Transverse colon (tissue), 4 donors: ENCODE measurements at regions not wholly inside any gene's neighbourhood (a gene's known extent, or its start where the extent isn't known, plus 50 kb on each side); places are given as distances from the start of the nearest gene placed in this dataset.
"Not testable (repeated sequence)": the region's sequence is repeated elsewhere in the genome, so short reads cannot be mapped to it uniquely, and the experiment has no call there.

Source experiments
- DNase-seq: peaks from one replicate; pipeline ENCODE4 v3.0.0-alpha.2; 2019
- H3K27ac ChIP-seq, 4 donors: fragments of 200-600 bp; sonication (generic); 2 replicates each; pipeline ENCODE4 v1.5.1; 2016 to 2018; ENCODE audit warnings: inconsistent platforms in 4 of 4
- H3K27me3 ChIP-seq: fragments of 200-600 bp; sonication (generic); 2 replicates; pipeline ENCODE4 v1.5.1; 2017; ENCODE audit warnings: inconsistent platforms
- H3K36me3 ChIP-seq, 4 donors: fragments of 200-600 bp; sonication (generic); 2 replicates each; pipeline ENCODE4 v1.5.1; 2017 to 2019; ENCODE audit warnings: inconsistent platforms in 4 of 4
- H3K4me1 ChIP-seq, 4 donors: fragments of 200-600 bp; sonication (generic); 2 replicates each; pipeline ENCODE4 v1.5.1; 2017 to 2020; ENCODE audit warnings: inconsistent platforms in 4 of 4
- H3K4me3 ChIP-seq, 4 donors: fragments of 200-600 bp; sonication (generic); 1 replicate in 1 of 4; 2 replicates in 3 of 4; pipeline versions ENCODE4 v1.5.1 to v1.6.1; 2017 to 2019; ENCODE audit warnings: inconsistent platforms in 4 of 4
- H3K9me3 ChIP-seq, 2 donors: fragments of 200-600 bp; sonication (generic); 2 replicates each; pipeline ENCODE4 v1.5.1; 2017 to 2019; ENCODE audit warnings: inconsistent platforms in 2 of 2
- CTCF ChIP-seq, 5 experiments: fragments of 200-600 bp in 3 of 5; fragments of 450-650 bp in 2 of 5; sonication (generic) in 3 of 5; IDR thresholded peaks; 1 replicate in 2 of 5; 2 replicates in 3 of 5; pipeline ENCODE4 v1.5.1; 2016 to 2017; ENCODE audit warnings: antibody characterized with exemption in 5 of 5, inconsistent platforms in 3 of 5, mild to moderate bottlenecking in 2 of 5, moderate library complexity in 1 of 5
- EP300 ChIP-seq: sonication (generic); formaldehyde crosslinking; IDR thresholded peaks from one replicate; pipeline ENCODE4 v1.6.1; 2017; ENCODE audit warnings: antibody characterized with exemption, low read depth
- POLR2A ChIP-seq: fragments of 450-650 bp; IDR thresholded peaks from one replicate; pipeline ENCODE4 v1.6.1; 2016; ENCODE audit warnings: antibody characterized with exemption, mild to moderate bottlenecking, moderate library complexity
- POLR2AphosphoS5 ChIP-seq, 3 donors: sonication (generic); formaldehyde crosslinking; IDR thresholded peaks; one replicate each; pipeline ENCODE4 v1.6.1; 2016; ENCODE audit warnings: antibody characterized with exemption in 3 of 3
- WGBS, 2 donors: methylation state at CpG; one replicate each; pipeline ENCODE4 v1.1.5; 2018; ENCODE audit warnings: low coverage in 1 of 2; 5-methylcytosine and 5-hydroxymethylcytosine counted together
- in situ Hi-C, 4 donors: fragments of 200-750 bp; cut with MboI; loops; one replicate each; pipeline versions ENCODE4 v1.15.0 to v1.15.1; 2017; ENCODE audit warnings: low sequenced_read_pairs in 3 of 4, low pct_ligation_motif_present in 1 of 4, low pct_unique_long_range_greater_than_20kb in 1 of 4
- intact Hi-C: fragments of 100-400 bp; cut with DNase I; formaldehyde crosslinking; loops from one replicate; pipeline ENCODE4 v1.15.1; 2023; ENCODE audit warnings: low total_unique reads

DNA sequence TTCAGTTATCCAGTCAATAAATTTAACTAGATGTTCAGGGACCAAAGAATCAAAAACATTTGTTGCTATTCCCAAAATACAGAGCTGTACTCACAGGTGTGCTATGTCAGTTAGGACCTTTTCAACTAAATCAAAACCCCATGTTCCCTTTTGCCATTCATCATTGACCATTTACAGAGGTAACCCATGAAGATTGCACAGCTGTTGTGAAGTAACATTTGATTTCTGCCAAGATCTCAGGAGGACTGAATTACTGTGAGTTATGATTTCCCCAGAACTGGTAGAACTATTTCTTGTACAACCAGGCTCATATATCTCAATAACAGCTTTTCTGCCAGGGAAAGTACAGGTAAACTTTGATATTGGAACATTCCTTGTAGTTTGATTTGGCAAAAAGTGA, 131.1 kb upstream of the FIBIN start:
- Histone ChIP-seq H3K27me3 (no peaks in the 10 kb centered on the region), H3K4me3 (no peak overlapping the region), H3K4me1 (no peaks in the 10 kb centered on the region), H3K36me3 (no peaks in the 10 kb centered on the region), H3K27ac (no peak overlapping the region), H3K9me3 (no peaks in the 10 kb centered on the region)
- in situ Hi-C loops = no loop called here
- DNase-seq = no peak
- intact Hi-C loops = no loop called here
- no peak for TF ChIP-seq CTCF (IDR thresholded peaks at IDR 0.05)
- no peak for TF ChIP-seq POLR2AphosphoS5 (IDR thresholded peaks at IDR 0.05)
- no peak for TF ChIP-seq EP300
- TF ChIP-seq POLR2A = no peak

DNA sequence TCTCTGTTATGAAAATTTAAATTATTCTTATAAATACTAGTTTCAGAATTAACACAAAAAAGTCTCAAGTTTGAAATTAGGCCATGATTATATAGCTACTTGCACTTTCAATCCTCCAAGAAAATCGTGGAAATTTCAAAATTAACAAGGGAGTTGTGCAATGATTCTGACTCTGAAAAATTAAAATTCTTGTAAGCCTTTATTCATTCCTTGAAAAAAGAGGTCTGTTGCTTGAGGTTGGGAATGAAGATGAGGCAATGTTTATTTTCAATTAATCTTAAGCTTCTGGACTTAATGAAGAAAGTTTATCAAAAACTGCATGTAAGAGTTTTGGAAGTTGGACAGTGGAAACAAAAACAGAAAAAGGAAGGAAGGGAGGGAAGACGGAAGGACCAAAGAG, 128.2 kb upstream of the FIBIN start:
- in situ Hi-C loops = no loop called here
- Histone ChIP-seq H3K4me3 (no peak overlapping the region), H3K27ac (no peak overlapping the region), H3K4me1 (no peaks in the 10 kb centered on the region), H3K27me3 (no peaks in the 10 kb centered on the region), H3K9me3 (no peaks in the 10 kb centered on the region), H3K36me3 (no peaks in the 10 kb centered on the region)
- intact Hi-C loops = no loop called here
- DNase-seq = no peak
- TF ChIP-seq EP300 = no peak
- TF ChIP-seq CTCF (IDR thresholded peaks at IDR 0.05) = no peak
- no peak for TF ChIP-seq POLR2AphosphoS5 (IDR thresholded peaks at IDR 0.05)
- no peak for TF ChIP-seq POLR2A
- 65 to 70% methylated on average over 2 of the region's 2 CpGs for WGBS, 2 donors

DNA sequence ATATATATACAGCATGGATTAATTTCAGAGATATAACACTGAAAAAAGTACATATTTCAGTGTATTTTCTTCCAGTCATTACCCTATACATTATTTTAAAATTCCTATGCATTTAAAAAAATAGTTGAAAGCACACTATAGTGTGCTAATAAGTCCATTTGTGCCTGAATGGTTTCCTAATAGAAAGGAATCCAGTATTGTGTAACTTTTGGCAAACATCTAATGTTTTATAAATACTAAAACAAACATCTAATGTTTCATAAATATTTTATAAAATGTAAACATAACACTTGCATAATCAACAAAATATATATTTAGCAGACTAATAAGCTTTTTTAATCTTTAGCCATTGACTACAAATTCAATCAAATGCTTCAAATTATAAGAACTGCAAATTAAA, 126.6 kb upstream of the FIBIN start:
- intact Hi-C loops = no loop called here
- no peak overlapping the region for H3K27ac ChIP-seq

GRCh38 chr11:26878959-26879581, 114.8 kb upstream of the FIBIN start:
- no peaks in the 10 kb centered on the region for H3K9me3 ChIP-seq
- intact Hi-C loops = no loop called here
- TF ChIP-seq EP300 = no peak
- TF ChIP-seq CTCF (IDR thresholded peaks at IDR 0.05) = no peak
- no peak for TF ChIP-seq POLR2A
- TF ChIP-seq POLR2AphosphoS5 (IDR thresholded peaks at IDR 0.05) = no peak
- no peaks in the 10 kb centered on the region for H3K27me3 ChIP-seq
- H3K4me3 ChIP-seq = no peak overlapping the region
- in situ Hi-C loops = no loop called here
- H3K36me3 ChIP-seq = no peaks in the 10 kb centered on the region
- H3K4me1 ChIP-seq = no peaks in the 10 kb centered on the region
- WGBS, 2 donors = 50 to 72% methylated on average over 2 to 4 of the region's 4 CpGs
- no peak for DNase-seq
- H3K27ac ChIP-seq = no peak overlapping the region

More for the DNA sequence above, 126.6 kb upstream of the FIBIN start:
- H3K9me3 ChIP-seq = no peaks in the 10 kb centered on the region
- H3K27me3 ChIP-seq = no peaks in the 10 kb centered on the region
- no peak for DNase-seq
- no peaks in the 10 kb centered on the region for H3K4me1 ChIP-seq
- in situ Hi-C loops = no loop called here
- no peak for TF ChIP-seq EP300
- no peak for TF ChIP-seq POLR2A
- TF ChIP-seq CTCF (IDR thresholded peaks at IDR 0.05) = no peak
- TF ChIP-seq POLR2AphosphoS5 (IDR thresholded peaks at IDR 0.05) = no peak
- no peak overlapping the region for H3K4me3 ChIP-seq
- no peaks in the 10 kb centered on the region for H3K36me3 ChIP-seq

- H3K4me1 ChIP-seq, in situ Hi-C loops, DNase-seq, intact Hi-C loops, H3K36me3 ChIP-seq, H3K9me3 ChIP-seq, H3K27me3 ChIP-seq, H3K27ac ChIP-seq, H3K4me3 ChIP-seq: not testable (repeated sequence)
- WGBS, 2 donors = 81% methylated on average over 4 of the region's 4 CpGs; no CpG with 5 or more reads in 1 of the 2 donors
Observed at GRCh38 chr11:26882363-26882880, 111.5 kb upstream of the FIBIN start.
